PC-3 (cell line): ENCODE measurements at regions not wholly inside any gene's neighbourhood (a gene's known extent, or its start where the extent isn't known, plus 50 kb on each side); places are given as distances from the start of the nearest gene placed in this dataset.

Experiments used
- EZH2 ChIP-seq: fragments of 300-600 bp; sonication (generic); IDR thresholded peaks from one replicate; pipeline ENCODE4 v1.6.1; 2017; ENCODE audit warnings: antibody characterized with exemption, mild to moderate bottlenecking, low read length; ENCODE audit not compliant: unreplicated experiment
- TF ChIP-seq, protein P1 (sequence below): fragments of 300-600 bp; sonication (generic); conservative IDR thresholded peaks from 2 replicates; pipeline ENCODE4 v1.5.1; 2017; ENCODE audit warnings: antibody characterized with exemption, low read depth, mild to moderate bottlenecking, low read length

DNA sequence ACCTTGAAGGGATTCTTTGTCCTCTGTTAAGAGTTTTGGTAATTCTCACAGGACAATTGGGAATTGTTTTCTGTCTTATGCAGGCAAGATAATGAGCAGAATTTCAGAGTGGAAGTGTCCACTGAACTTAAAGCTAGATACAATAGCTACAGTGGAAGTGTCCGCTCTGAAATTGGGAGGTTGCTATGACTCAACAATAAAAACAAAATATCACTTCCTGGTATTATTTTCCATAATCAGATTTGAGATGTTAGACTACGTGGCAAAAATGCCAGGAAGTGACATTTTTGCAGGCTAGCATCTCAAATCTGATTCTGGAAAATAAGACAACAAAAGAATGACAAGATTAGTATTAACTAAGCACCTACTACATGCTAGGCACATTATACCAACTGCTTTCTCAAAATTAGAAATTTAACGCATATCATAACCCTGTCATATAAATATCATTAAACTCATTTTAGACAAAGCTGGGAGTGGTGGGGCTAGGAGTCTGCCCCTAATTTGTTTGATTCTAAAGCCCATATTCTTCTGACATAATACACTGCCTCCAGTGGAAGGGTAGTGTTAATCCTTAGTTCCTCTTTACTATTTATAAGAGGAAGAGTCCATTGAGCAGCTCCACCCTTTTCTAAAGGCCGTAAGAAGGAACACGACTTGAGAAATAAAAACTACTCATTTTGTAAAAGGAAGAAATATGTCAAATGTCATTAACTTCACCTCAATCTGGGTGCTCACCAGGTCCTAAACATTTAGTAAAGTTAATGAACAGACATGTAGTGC lies 266.9 kb upstream of the STT3B start:
- TF ChIP-seq EZH2: no peak
- TF ChIP-seq, protein P1, sequence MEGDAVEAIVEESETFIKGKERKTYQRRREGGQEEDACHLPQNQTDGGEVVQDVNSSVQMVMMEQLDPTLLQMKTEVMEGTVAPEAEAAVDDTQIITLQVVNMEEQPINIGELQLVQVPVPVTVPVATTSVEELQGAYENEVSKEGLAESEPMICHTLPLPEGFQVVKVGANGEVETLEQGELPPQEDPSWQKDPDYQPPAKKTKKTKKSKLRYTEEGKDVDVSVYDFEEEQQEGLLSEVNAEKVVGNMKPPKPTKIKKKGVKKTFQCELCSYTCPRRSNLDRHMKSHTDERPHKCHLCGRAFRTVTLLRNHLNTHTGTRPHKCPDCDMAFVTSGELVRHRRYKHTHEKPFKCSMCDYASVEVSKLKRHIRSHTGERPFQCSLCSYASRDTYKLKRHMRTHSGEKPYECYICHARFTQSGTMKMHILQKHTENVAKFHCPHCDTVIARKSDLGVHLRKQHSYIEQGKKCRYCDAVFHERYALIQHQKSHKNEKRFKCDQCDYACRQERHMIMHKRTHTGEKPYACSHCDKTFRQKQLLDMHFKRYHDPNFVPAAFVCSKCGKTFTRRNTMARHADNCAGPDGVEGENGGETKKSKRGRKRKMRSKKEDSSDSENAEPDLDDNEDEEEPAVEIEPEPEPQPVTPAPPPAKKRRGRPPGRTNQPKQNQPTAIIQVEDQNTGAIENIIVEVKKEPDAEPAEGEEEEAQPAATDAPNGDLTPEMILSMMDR: 0 out of 2 replicates have a peak, but pooled peaks have one; percentile 21
